Nephron progenitor cell (in vitro differentiated cells): ENCODE measurements at regions not wholly inside any gene's neighbourhood (a gene's known extent, or its start where the extent isn't known, plus 50 kb on each side); places are given as distances from the start of the nearest gene placed in this dataset.
"Not testable (repeated sequence)": the region's sequence is repeated elsewhere in the genome, so short reads cannot be mapped to it uniquely, and the experiment has no call there.

Experiments used
- DNase-seq: peaks from one replicate; pipeline ENCODE4 v3.0.0; 2021
- H3K27ac Mint-ChIP-seq: 2 replicates; pipeline ENCODE4 v1.8.0; 2021; ENCODE audit warnings: mild to moderate bottlenecking, moderate library complexity, mixed read lengths
- H3K27me3 Mint-ChIP-seq: 2 replicates; pipeline ENCODE4 v1.8.0; 2021; ENCODE audit warnings: mild to moderate bottlenecking, low read depth, mixed read lengths; ENCODE audit not compliant: poor library complexity
- H3K36me3 Mint-ChIP-seq: 2 replicates; pipeline ENCODE4 v1.8.0; 2021; ENCODE audit warnings: low read depth, mixed read lengths
- H3K4me1 Mint-ChIP-seq: 2 replicates; pipeline ENCODE4 v1.8.0; 2021; ENCODE audit warnings: mixed read lengths
- H3K4me3 Mint-ChIP-seq: 2 replicates; pipeline ENCODE4 v1.8.0; 2021; ENCODE audit warnings: mild to moderate bottlenecking, moderate library complexity, mixed read lengths
- H3K9me3 Mint-ChIP-seq: 2 replicates; pipeline ENCODE4 v1.8.0; 2021; ENCODE audit warnings: mild to moderate bottlenecking, moderate library complexity, mixed read lengths
- TF ChIP-seq, protein P1 (sequence below): fragments of 200-600 bp; sonication (generic); IDR thresholded peaks from 2 replicates; pipeline ENCODE4 v1.5.0; 2021; ENCODE audit warnings: antibody characterized with exemption

DNA sequence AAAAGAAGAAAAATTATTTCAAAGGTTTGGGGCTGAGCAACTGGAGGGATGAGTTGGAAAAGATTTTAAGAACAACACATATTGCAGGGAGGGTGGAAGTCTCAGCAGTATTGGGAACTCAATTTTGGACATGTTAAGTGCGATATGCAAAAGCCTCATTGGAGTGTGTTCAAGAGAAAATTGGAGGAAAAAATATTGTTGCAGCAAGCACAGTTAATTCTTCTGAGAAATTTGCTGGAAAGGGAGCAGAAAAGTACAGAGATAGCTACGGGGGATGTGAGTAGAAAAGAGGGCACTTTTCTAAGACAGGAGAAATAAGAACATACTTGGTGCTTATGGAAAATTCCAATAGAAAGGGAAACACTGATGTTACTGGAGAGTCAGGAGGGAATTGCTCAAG lies 59.8 kb upstream of the MAGI2 start:
- no peak overlapping the region for H3K27ac Mint-ChIP-seq

DNA sequence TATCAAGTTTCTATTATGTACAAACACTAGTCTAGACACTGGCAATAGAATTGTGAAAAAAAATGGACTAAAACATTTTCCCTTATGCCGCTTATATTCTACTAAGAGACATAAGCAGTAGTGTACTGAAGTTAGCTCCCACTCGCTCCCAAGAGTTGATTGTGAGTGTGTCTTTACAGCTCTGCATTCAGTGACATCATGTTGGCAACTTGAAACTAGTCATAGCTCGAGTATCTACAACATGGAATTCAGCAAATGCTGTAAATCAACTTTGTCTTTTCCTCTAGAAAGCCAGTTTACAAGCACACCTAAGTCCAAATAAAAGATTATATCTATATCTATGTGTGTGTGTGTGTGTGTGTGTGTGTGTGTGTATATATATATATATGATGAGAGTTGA lies 58.8 kb upstream of the MAGI2 start:
- no peak for DNase-seq
- Mint-ChIP-seq H3K4me3 (no peak overlapping the region), H3K9me3 (no peaks in the 10 kb centered on the region), H3K27ac (no peak overlapping the region), H3K4me1 (peaks cover 7% of the 10 kb centered on the region), H3K36me3 (no peaks in the 10 kb centered on the region), H3K27me3 (peaks cover 2% of the 10 kb centered on the region)
- TF ChIP-seq, protein P1, sequence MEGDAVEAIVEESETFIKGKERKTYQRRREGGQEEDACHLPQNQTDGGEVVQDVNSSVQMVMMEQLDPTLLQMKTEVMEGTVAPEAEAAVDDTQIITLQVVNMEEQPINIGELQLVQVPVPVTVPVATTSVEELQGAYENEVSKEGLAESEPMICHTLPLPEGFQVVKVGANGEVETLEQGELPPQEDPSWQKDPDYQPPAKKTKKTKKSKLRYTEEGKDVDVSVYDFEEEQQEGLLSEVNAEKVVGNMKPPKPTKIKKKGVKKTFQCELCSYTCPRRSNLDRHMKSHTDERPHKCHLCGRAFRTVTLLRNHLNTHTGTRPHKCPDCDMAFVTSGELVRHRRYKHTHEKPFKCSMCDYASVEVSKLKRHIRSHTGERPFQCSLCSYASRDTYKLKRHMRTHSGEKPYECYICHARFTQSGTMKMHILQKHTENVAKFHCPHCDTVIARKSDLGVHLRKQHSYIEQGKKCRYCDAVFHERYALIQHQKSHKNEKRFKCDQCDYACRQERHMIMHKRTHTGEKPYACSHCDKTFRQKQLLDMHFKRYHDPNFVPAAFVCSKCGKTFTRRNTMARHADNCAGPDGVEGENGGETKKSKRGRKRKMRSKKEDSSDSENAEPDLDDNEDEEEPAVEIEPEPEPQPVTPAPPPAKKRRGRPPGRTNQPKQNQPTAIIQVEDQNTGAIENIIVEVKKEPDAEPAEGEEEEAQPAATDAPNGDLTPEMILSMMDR: no peak

More for the DNA sequence above, 59.8 kb upstream of the MAGI2 start:
- Mint-ChIP-seq H3K36me3 (no peaks in the 10 kb centered on the region), H3K4me3 (no peak overlapping the region), H3K4me1 (peaks cover 5% of the 10 kb centered on the region), H3K27me3 (peaks cover 2% of the 10 kb centered on the region), H3K9me3 (no peaks in the 10 kb centered on the region)
- TF ChIP-seq, protein P1: no peak
- DNase-seq: no peak

DNA sequence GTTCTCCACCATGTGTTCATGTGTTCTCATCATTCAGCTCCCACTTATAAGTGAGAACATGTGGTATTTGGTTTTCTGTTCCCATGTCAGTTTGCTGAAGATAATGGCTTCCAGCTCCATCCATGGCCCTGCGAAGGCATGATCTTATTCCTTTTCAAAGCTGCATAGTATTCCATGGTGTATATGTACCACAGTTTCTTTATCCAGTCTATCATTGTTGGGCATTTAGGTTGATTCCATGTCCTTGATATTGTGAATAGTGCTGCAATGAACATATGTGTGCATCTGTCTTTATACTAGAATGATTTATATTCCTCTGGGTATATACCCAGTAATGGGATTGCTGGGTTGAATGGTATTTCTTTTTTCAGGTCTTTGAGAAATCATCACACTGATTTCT lies 57.6 kb upstream of the MAGI2 start:
- not testable (repeated sequence) for H3K27ac Mint-ChIP-seq, H3K4me3 Mint-ChIP-seq, H3K27me3 Mint-ChIP-seq

DNA sequence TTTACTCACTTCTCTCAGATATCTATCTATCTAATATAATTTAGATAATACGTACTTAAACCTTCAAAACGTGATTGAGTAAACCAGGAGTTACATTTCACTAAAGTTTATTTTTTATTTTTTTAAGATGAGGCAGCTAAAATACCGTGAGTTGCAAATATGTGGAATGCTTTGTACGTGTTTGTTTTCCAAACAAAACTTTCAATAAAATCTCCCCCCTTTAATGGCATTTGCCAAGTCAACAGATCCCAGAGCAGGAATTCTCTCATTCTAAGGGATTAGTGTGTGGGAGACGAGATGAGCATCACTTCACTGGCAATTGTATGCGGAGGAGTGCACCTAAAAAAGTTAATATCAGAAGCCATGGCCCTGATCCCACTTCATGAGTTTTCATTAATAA lies 53.7 kb upstream of the MAGI2 start:
- TF ChIP-seq, protein P1: no peak
- Mint-ChIP-seq H3K4me1 (peaks cover 25% of the 10 kb centered on the region), H3K36me3 (no peaks in the 10 kb centered on the region), H3K9me3 (no peaks in the 10 kb centered on the region), H3K27ac (no peak overlapping the region), H3K27me3 (peaks cover 2% of the 10 kb centered on the region), H3K4me3 (no peak overlapping the region)
- DNase-seq: no peak

More for the DNA sequence above, 57.6 kb upstream of the MAGI2 start:
- not testable (repeated sequence) for H3K36me3 Mint-ChIP-seq, DNase-seq, H3K9me3 Mint-ChIP-seq
- H3K4me1 Mint-ChIP-seq: peaks cover 19% of the 10 kb centered on the region

DNA sequence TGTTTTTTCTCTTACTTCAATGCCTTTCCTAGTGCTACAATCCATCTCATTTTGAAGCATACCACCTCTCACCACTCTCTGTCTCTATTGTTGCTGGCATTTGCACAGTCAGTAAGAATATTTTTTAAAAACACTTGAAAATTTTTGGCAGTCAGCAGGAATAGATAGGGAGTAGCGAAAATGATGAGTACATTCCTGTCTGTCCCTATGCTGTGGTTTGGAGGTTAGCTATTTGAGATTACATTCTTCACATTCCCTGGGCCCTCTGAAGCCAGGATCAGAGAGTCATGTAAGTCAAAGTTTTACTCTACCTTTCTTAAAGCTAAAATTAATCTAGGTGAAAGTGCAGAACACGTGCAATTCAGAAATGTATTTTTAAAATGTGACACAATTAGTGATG lies 53.0 kb upstream of the MAGI2 start:
- Mint-ChIP-seq H3K9me3 (no peaks in the 10 kb centered on the region), H3K27ac (peak overlapping the region; percentile 8), H3K27me3 (peaks cover 2% of the 10 kb centered on the region), H3K4me3 (no peak overlapping the region), H3K4me1 (peaks cover 25% of the 10 kb centered on the region), H3K36me3 (no peaks in the 10 kb centered on the region)
- DNase-seq: peak; percentile 3
- TF ChIP-seq, protein P1: no peak

DNA sequence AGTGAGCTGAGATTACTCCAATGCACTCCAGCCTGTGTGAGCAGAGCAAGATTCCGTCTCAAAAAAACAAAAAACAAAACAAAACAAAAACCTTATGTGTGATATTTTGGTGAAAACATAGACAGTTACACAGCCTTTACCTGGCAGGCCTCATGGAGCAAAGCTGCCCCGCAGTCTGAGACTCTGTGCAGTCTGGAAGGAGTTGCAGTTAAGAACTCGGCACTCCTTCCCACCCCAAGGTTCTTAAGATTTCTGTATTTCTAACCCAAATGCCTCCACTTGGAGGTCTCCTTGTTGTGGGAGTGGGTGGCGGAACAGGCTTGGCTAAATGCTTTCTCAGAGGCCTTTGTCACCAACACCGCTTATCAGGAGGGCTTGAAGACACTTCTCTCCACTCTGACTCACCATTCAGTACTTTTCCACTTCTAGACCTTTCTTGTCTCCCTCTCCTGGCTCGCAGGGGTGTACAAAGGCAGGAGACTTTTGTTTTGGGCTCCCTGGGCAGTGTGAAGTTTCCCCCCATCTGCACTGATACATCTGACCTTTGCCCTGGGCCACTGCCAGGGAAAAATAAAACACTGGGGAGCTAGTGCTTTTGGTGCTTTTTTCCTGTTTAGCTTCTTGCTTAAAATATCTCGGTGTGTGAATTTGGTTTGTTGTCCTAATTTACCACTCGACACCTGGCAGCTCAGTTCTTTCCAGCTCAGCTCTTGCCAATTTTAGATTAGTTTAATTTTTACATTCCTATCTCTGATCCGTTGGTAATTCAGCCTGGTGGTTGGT lies 51.3 kb upstream of the MAGI2 start:
- Mint-ChIP-seq H3K9me3 (no peaks in the 10 kb centered on the region), H3K36me3 (no peaks in the 10 kb centered on the region), H3K4me3 (no peak overlapping the region), H3K27me3 (no peaks in the 10 kb centered on the region), H3K4me1 (peaks cover 25% of the 10 kb centered on the region), H3K27ac (peak overlapping the region; percentile 98)
- TF ChIP-seq, protein P1: no peak
- no peak for DNase-seq
